ENCODE measurements at regions not wholly inside any gene's neighbourhood (a gene's known extent, or its start where the extent isn't known, plus 50 kb on each side); places are given as distances from the start of the nearest gene placed in this dataset.

- no peak for DNase-seq (ENCODE audit: low read depth, low spot score)
- H3K27ac ChIP-seq (ENCODE audit: insufficient read depth, low read depth, low read length), result no peak overlapping the region
- FAIRE-seq, result no peak
- H3K4me1 ChIP-seq (ENCODE audit: control insufficient read depth, extremely low read depth, insufficient read depth, low read length), result no peaks in the 10 kb centered on the region
- H3K9me1 ChIP-seq (replicated peaks; ENCODE audit: control insufficient read depth, extremely low read depth, insufficient read depth, low read length), result no peaks in the 10 kb centered on the region
- H3K79me2 ChIP-seq (ENCODE audit: control insufficient read depth, insufficient read depth, low read length), result no peaks in the 10 kb centered on the region
- no peaks in the 10 kb centered on the region for H3K36me3 ChIP-seq (ENCODE audit: control insufficient read depth in 2 of 2, extremely low read depth in 1 of 2, insufficient read depth in 2 of 2, low read length in 2 of 2)
- H3K9ac ChIP-seq (replicated peaks; ENCODE audit: extremely low read depth, insufficient read depth, low read length), result no peak overlapping the region
- no peaks in the 10 kb centered on the region for H4K20me1 ChIP-seq (replicated peaks; ENCODE audit: control insufficient read depth, extremely low read depth, insufficient read depth, low read length)
- no peak for TF ChIP-seq GATA2 (IDR thresholded peaks at IDR 0.05; ENCODE audit: insufficient read depth, insufficient read length, low read depth, low read length)
- TF ChIP-seq JUN (IDR thresholded peaks at IDR 0.05; ENCODE audit: borderline replicate concordance, insufficient read depth, insufficient read length, low read depth), result no peak
- TF ChIP-seq EZH2 (IDR thresholded peaks at IDR 0.05; ENCODE audit: borderline replicate concordance, low read depth, low read length, severe bottlenecking), result no peak
- no peak for TF ChIP-seq POLR2A (IDR thresholded peaks at IDR 0.05; ENCODE audit: low read depth, low read length)
- no peak for TF ChIP-seq FOS (IDR thresholded peaks at IDR 0.05; ENCODE audit: borderline replicate concordance, insufficient read depth, low read length)
- no peak for TF ChIP-seq MYC (IDR thresholded peaks at IDR 0.05; ENCODE audit: low read depth, low read length)
- no peak for TF ChIP-seq CTCF (IDR thresholded peaks at IDR 0.05; ENCODE audit: extremely low read depth in 1 of 2, insufficient read depth in 1 of 2, low read depth in 1 of 2, low read length in 2 of 2)
- no peak for TF ChIP-seq MAX (IDR thresholded peaks at IDR 0.05; ENCODE audit: insufficient read depth, insufficient read length)
- no peak for TF ChIP-seq POLR2AphosphoS5 (IDR thresholded peaks at IDR 0.05; ENCODE audit: insufficient read depth, low read depth, low read length)
- BruUV-seq (replicated peaks), result no TSS peak
- intact Hi-C loops (cut with micrococcal nuclease), result no loop called here
- ChIA-PET CTCF (interaction anchor here (1.3 kb wide), 1 partner anchor 216 kb away, joined by 4 read pairs; no protein-coding TSS in a partner anchor), POLR2A (no interaction called here)
- no peak overlapping the region for H3K4me3 ChIP-seq (replicated peaks in 1 of 3; ENCODE audit: insufficient read depth in 1 of 3, low read depth in 1 of 3, low read length in 3 of 3)
- no peaks in the 10 kb centered on the region for H3K27me3 ChIP-seq (ENCODE audit: control insufficient read depth in 2 of 2, insufficient read depth in 2 of 2, low read length in 2 of 2)
- H2AFZ ChIP-seq (ENCODE audit: low read depth, low read length), result no peak overlapping the region
- H3K4me2 ChIP-seq (ENCODE audit: insufficient read depth, low read length), result no peak overlapping the region
- dilution Hi-C loops (cut with MboI; ENCODE audit: extremely low pct_ligation_motif_present, low sequenced_read_pairs), result no loop called here
- no peaks in the 10 kb centered on the region for H3K9me3 ChIP-seq (replicated peaks; ENCODE audit: control insufficient read depth, insufficient read depth, low read length)
Measured at GRCh38 chr6:165889636-165890403, 226.8 kb upstream of the PDE10A start.

Measured in endothelial cell of umbilical vein (primary cell).